ENCODE measurements at regions not wholly inside any gene's neighbourhood (a gene's known extent, or its start where the extent isn't known, plus 50 kb on each side); places are given as distances from the start of the nearest gene placed in this dataset.
"Not testable (repeated sequence)": the region's sequence is repeated elsewhere in the genome, so short reads cannot be mapped to it uniquely, and the experiment has no call there.

GRCh38 chr4:3871881-3872833 lies 106.0 kb downstream of the ADRA2C start:
- Histone ChIP-seq H2AFZ (ENCODE audit: low read length) (no peak overlapping the region), H3K4me3 (ENCODE audit: low read length) (no peak overlapping the region), H3K9ac (ENCODE audit: low read length) (no peak overlapping the region), H3K36me3 (ENCODE audit: insufficient read depth, low read length) (no peaks in the 10 kb centered on the region), H3K27ac (ENCODE audit: low read length) (no peak overlapping the region), H3K27me3 (ENCODE audit: low read length) (no peaks in the 10 kb centered on the region), H3K79me2 (ENCODE audit: low read length) (no peaks in the 10 kb centered on the region), H3K9me2 (replicated peaks; ENCODE audit: insufficient read depth, low read length) (no peaks in the 10 kb centered on the region), H4K20me1 (ENCODE audit: insufficient read depth, low read depth, low read length) (no peaks in the 10 kb centered on the region), H3K4me1 (ENCODE audit: low read length) (no peaks in the 10 kb centered on the region), H3K9me3 (ENCODE audit: low read length) (no peaks in the 10 kb centered on the region), H3K4me2 (ENCODE audit: low read depth, low read length, poor library complexity, severe bottlenecking) (no peak overlapping the region)
- DNase-seq: no peak

DNA sequence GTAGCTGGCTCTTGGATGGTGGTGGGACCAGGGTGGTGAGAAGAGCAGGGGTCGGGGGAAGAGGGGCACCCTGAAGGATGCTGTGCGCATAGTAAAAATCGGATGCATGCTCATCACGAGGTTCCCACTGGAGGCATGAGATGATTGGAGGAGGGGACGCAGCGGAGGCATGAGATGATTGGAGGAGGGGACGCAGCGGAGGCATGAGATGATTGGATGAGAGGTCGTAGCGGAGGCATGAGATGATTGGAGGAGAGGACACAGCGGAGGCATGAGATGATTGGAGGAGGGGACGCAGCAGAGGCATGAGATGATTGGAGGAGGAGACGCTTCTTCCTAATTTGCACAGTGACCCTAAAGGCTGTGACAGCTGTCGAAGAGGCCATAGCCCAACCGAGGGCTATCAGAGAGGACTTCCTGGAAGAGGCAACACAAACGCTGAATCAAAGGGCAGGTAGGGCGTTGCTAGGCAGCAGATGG lies 106.7 kb downstream of the ADRA2C start:
- Histone ChIP-seq H3K27me3 (ENCODE audit: low read length) (no peaks in the 10 kb centered on the region), H3K4me1 (ENCODE audit: low read length) (no peaks in the 10 kb centered on the region), H3K9me3 (ENCODE audit: low read length) (no peaks in the 10 kb centered on the region), H3K9me2 (replicated peaks; ENCODE audit: insufficient read depth, low read length) (no peaks in the 10 kb centered on the region), H2AFZ (ENCODE audit: low read length) (no peak overlapping the region), H3K27ac (ENCODE audit: low read length) (no peak overlapping the region), H3K4me2 (ENCODE audit: low read depth, low read length, poor library complexity, severe bottlenecking) (no peak overlapping the region), H4K20me1 (ENCODE audit: insufficient read depth, low read depth, low read length) (no peaks in the 10 kb centered on the region), H3K4me3 (ENCODE audit: low read length) (no peak overlapping the region), H3K79me2 (ENCODE audit: low read length) (no peaks in the 10 kb centered on the region), H3K9ac (ENCODE audit: low read length) (no peak overlapping the region), H3K36me3 (ENCODE audit: insufficient read depth, low read length) (no peaks in the 10 kb centered on the region)
- DNase-seq: no peak

DNA sequence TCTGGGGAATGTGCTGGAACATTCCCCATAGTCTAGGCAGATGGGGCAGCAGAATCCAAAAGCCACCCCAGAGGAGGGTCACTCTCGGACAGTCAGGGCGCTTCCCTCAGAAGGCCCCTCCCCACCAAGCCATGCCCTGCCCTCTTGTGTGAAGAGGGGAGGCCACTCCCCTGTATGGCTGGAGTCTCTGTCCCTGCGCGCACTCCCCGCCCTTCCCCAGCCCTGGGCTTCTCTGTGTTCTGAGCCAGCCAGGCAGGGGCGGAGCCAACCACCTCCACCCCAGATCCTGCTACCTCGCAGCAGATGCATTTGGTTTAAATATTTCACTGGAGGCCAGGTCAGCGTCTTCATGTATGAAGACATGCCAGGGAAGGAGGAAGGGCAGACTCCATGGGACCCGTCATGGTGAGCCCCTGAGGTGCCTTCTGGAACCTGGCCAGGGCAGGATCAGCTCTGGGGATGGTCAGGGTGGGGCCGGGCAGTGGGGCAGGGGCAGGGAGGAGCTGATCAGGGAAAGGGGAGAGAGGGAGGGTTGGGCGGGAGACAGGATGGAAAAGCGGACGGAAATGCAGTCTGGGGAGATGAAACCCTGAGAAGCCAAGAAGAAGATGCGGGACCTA lies 107.3 kb downstream of the ADRA2C start:
- Histone ChIP-seq H3K79me2 (ENCODE audit: low read length) (no peaks in the 10 kb centered on the region), H3K4me2 (ENCODE audit: low read depth, low read length, poor library complexity, severe bottlenecking) (no peak overlapping the region), H3K9ac (ENCODE audit: low read length) (no peak overlapping the region), H2AFZ (ENCODE audit: low read length) (no peak overlapping the region), H3K36me3 (ENCODE audit: insufficient read depth, low read length) (no peaks in the 10 kb centered on the region), H3K27me3 (ENCODE audit: low read length) (no peaks in the 10 kb centered on the region), H3K9me3 (ENCODE audit: low read length) (no peaks in the 10 kb centered on the region), H3K4me1 (ENCODE audit: low read length) (no peaks in the 10 kb centered on the region), H3K4me3 (ENCODE audit: low read length) (no peak overlapping the region), H3K9me2 (replicated peaks; ENCODE audit: insufficient read depth, low read length) (no peaks in the 10 kb centered on the region), H3K27ac (ENCODE audit: low read length) (no peak overlapping the region), H4K20me1 (ENCODE audit: insufficient read depth, low read depth, low read length) (no peaks in the 10 kb centered on the region)
- no peak for DNase-seq

- H3K27me3 ChIP-seq (ENCODE audit: low read length): no peaks in the 10 kb centered on the region
- peak; percentile 11 for DNase-seq
These were observed 107.8 kb downstream of the ADRA2C start for GRCh38 chr4:3874028-3874415.

GRCh38 chr4:3874525-3875110 lies 108.4 kb downstream of the ADRA2C start:
- Histone ChIP-seq H3K27ac (ENCODE audit: low read length) (no peak overlapping the region), H3K9ac (ENCODE audit: low read length) (no peak overlapping the region), H3K79me2 (ENCODE audit: low read length) (no peaks in the 10 kb centered on the region), H3K4me1 (ENCODE audit: low read length) (no peaks in the 10 kb centered on the region), H3K9me3 (ENCODE audit: low read length) (no peaks in the 10 kb centered on the region), H3K36me3 (ENCODE audit: insufficient read depth, low read length) (no peaks in the 10 kb centered on the region), H2AFZ (ENCODE audit: low read length) (no peak overlapping the region), H3K4me2 (ENCODE audit: low read depth, low read length, poor library complexity, severe bottlenecking) (no peak overlapping the region), H3K9me2 (replicated peaks; ENCODE audit: insufficient read depth, low read length) (no peaks in the 10 kb centered on the region), H4K20me1 (ENCODE audit: insufficient read depth, low read depth, low read length) (no peaks in the 10 kb centered on the region), H3K4me3 (ENCODE audit: low read length) (no peak overlapping the region), H3K27me3 (ENCODE audit: low read length) (no peaks in the 10 kb centered on the region)
- peak; percentile 29 for DNase-seq

More at GRCh38 chr4:3874028-3874415, 107.8 kb downstream of the ADRA2C start:
- Histone ChIP-seq H3K27ac (ENCODE audit: low read length) (no peak overlapping the region), H3K9ac (ENCODE audit: low read length) (no peak overlapping the region), H3K4me2 (ENCODE audit: low read depth, low read length, poor library complexity, severe bottlenecking) (no peak overlapping the region), H3K9me2 (replicated peaks; ENCODE audit: insufficient read depth, low read length) (no peaks in the 10 kb centered on the region), H3K36me3 (ENCODE audit: insufficient read depth, low read length) (no peaks in the 10 kb centered on the region), H3K79me2 (ENCODE audit: low read length) (no peaks in the 10 kb centered on the region), H3K4me1 (ENCODE audit: low read length) (no peaks in the 10 kb centered on the region), H3K9me3 (ENCODE audit: low read length) (no peaks in the 10 kb centered on the region), H4K20me1 (ENCODE audit: insufficient read depth, low read depth, low read length) (no peaks in the 10 kb centered on the region), H3K4me3 (ENCODE audit: low read length) (no peak overlapping the region), H2AFZ (ENCODE audit: low read length) (no peak overlapping the region)

- H3K9ac ChIP-seq (ENCODE audit: low read length): no peak overlapping the region
- no peak overlapping the region for H3K27ac ChIP-seq (ENCODE audit: low read length)
- H3K4me2 ChIP-seq (ENCODE audit: low read depth, low read length, poor library complexity, severe bottlenecking): no peak overlapping the region
- H3K36me3 ChIP-seq (ENCODE audit: insufficient read depth, low read length): no peaks in the 10 kb centered on the region
- no peak overlapping the region for H3K4me3 ChIP-seq (ENCODE audit: low read length)
- H3K4me1 ChIP-seq (ENCODE audit: low read length): no peaks in the 10 kb centered on the region
- H2AFZ ChIP-seq (ENCODE audit: low read length): no peak overlapping the region
- H3K79me2 ChIP-seq (ENCODE audit: low read length): no peaks in the 10 kb centered on the region
- no peaks in the 10 kb centered on the region for H4K20me1 ChIP-seq (ENCODE audit: insufficient read depth, low read depth, low read length)
- no peak for DNase-seq
- H3K9me2 ChIP-seq (replicated peaks; ENCODE audit: insufficient read depth, low read length): no peaks in the 10 kb centered on the region
- no peaks in the 10 kb centered on the region for H3K27me3 ChIP-seq (ENCODE audit: low read length)
- H3K9me3 ChIP-seq (ENCODE audit: low read length): no peaks in the 10 kb centered on the region
These were observed 109.3 kb downstream of the ADRA2C start for GRCh38 chr4:3875466-3875865.

DNA sequence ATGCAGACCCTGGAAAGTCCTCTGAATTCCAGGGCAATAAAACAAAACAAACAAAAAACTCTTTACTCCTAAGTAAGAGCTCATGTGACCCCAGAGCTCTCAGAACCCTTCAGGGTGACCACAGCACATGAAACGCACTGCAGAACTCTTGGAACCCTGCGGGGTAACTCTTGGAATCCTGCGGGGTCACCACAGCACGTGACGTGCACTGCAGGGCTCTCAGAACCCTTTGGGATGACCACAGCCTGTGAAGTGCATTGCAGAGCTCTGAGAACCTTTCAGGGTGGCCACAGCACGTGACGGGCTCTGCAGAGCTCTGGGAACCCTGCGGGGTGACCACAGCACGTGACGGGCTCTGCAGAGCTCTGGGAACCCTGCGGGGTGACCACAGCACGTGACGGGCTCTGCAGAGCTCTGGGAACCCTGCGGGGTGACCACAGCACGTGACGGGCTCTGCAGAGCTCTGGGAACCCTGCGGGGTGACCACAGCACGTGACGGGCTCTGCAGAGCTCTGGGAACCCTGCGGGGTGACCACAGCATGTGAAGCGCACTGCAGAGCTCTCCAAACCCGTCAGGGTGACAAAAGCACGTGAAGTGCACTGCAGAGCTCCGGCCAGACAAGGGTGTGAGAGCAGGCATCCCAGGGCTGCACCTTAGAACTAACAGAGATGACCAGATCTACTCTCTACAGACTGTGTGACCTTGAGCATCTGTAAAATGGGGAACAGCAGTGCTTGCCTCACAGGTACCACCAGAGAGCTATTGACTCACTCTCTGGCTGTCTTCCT lies 110.1 kb downstream of the ADRA2C start:
- not testable (repeated sequence) for H3K27me3 ChIP-seq (ENCODE audit: low read length); H3K4me3 ChIP-seq (ENCODE audit: low read length); H3K9me3 ChIP-seq (ENCODE audit: low read length); H3K36me3 ChIP-seq (ENCODE audit: insufficient read depth, low read length); H3K9me2 ChIP-seq (replicated peaks; ENCODE audit: insufficient read depth, low read length); H3K27ac ChIP-seq (ENCODE audit: low read length); H3K79me2 ChIP-seq (ENCODE audit: low read length); H3K4me1 ChIP-seq (ENCODE audit: low read length); H3K9ac ChIP-seq (ENCODE audit: low read length); H4K20me1 ChIP-seq (ENCODE audit: insufficient read depth, low read depth, low read length); H3K4me2 ChIP-seq (ENCODE audit: low read depth, low read length, poor library complexity, severe bottlenecking); H2AFZ ChIP-seq (ENCODE audit: low read length)
- peak; percentile 25 for DNase-seq

Data from Karpas-422 (cell line).